ENCODE measurements at regions not wholly inside any gene's neighbourhood (a gene's known extent, or its start where the extent isn't known, plus 50 kb on each side); places are given as distances from the start of the nearest gene placed in this dataset.

DNA sequence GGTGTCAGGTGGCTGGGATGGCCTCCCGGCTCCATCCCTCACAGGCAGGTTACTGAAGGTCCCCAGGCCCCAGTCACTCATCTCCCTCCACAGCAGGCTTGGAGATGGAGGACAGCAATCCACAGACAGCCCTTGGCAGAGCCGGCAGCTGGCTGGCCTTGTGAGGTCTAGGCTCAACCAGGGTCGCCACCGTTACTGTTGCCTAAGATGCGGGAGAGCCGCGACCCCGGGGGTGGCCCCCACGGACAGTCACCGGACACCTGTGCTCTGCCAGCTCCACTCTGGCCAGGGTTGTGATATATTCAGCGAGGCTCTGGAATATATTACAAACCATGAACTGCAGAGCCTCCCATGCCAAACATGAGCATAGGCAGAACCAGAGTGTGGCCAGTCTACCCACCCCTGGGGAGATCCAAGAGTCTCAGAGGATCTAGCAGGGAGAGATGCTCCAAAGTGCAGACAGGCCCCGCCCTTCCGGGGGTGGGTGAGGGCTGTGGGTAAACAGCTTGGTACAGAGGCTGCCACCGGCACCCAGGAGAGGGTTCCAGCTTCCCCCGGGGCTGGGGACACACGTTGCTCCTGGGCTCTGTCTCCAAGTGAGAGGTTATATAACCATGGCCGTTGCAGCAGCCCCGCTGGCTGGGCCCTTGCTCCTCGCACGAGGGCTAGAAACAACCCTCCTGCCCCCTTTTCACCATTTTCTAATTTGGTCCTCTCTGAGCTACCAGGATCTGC lies 55.9 kb upstream of the DIO3 start:
- no peak for TF ChIP-seq POLR2A (IDR thresholded peaks at IDR 0.05)
- TF ChIP-seq, protein P1, sequence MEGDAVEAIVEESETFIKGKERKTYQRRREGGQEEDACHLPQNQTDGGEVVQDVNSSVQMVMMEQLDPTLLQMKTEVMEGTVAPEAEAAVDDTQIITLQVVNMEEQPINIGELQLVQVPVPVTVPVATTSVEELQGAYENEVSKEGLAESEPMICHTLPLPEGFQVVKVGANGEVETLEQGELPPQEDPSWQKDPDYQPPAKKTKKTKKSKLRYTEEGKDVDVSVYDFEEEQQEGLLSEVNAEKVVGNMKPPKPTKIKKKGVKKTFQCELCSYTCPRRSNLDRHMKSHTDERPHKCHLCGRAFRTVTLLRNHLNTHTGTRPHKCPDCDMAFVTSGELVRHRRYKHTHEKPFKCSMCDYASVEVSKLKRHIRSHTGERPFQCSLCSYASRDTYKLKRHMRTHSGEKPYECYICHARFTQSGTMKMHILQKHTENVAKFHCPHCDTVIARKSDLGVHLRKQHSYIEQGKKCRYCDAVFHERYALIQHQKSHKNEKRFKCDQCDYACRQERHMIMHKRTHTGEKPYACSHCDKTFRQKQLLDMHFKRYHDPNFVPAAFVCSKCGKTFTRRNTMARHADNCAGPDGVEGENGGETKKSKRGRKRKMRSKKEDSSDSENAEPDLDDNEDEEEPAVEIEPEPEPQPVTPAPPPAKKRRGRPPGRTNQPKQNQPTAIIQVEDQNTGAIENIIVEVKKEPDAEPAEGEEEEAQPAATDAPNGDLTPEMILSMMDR (IDR thresholded peaks at IDR 0.05) = no peak
- TF ChIP-seq POLR2AphosphoS5 (IDR thresholded peaks at IDR 0.05; ENCODE audit: insufficient read depth in 1 of 2, low read depth in 1 of 2) = no peak

All from vagina (tissue), 2 donors.